Lower leg skin (tissue), 3 donors: ENCODE measurements at regions not wholly inside any gene's neighbourhood (a gene's known extent, or its start where the extent isn't known, plus 50 kb on each side); places are given as distances from the start of the nearest gene placed in this dataset.
"Not testable (repeated sequence)": the region's sequence is repeated elsewhere in the genome, so short reads cannot be mapped to it uniquely, and the experiment has no call there.

Experiments used
- POLR2A ChIP-seq, 2 donors: fragments of 450-650 bp; IDR thresholded peaks; one replicate each; pipeline ENCODE4 v1.6.1; 2016 to 2017; ENCODE audit warnings: antibody characterized with exemption in 2 of 2, mild to moderate bottlenecking in 1 of 2, moderate library complexity in 1 of 2
- TF ChIP-seq, protein P1 (sequence below), 3 donors: fragments of 450-650 bp; IDR thresholded peaks; one replicate each; pipeline ENCODE4 v1.5.1; 2016; ENCODE audit warnings: antibody characterized with exemption in 3 of 3, mild to moderate bottlenecking in 3 of 3, moderate library complexity in 2 of 3

GRCh38 chr16:18159185-18159584, 177.4 kb downstream of the NPIPA8 start:
- not testable (repeated sequence) for TF ChIP-seq POLR2A (IDR thresholded peaks at IDR 0.05)
- TF ChIP-seq, protein P1, sequence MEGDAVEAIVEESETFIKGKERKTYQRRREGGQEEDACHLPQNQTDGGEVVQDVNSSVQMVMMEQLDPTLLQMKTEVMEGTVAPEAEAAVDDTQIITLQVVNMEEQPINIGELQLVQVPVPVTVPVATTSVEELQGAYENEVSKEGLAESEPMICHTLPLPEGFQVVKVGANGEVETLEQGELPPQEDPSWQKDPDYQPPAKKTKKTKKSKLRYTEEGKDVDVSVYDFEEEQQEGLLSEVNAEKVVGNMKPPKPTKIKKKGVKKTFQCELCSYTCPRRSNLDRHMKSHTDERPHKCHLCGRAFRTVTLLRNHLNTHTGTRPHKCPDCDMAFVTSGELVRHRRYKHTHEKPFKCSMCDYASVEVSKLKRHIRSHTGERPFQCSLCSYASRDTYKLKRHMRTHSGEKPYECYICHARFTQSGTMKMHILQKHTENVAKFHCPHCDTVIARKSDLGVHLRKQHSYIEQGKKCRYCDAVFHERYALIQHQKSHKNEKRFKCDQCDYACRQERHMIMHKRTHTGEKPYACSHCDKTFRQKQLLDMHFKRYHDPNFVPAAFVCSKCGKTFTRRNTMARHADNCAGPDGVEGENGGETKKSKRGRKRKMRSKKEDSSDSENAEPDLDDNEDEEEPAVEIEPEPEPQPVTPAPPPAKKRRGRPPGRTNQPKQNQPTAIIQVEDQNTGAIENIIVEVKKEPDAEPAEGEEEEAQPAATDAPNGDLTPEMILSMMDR (IDR thresholded peaks at IDR 0.05), result not testable (repeated sequence)
